Activated CD8-positive, alpha-beta memory T cell treated with anti-CD3 and anti-CD28 coated beads for 1 hour (primary cell): ENCODE measurements at regions not wholly inside any gene's neighbourhood (a gene's known extent, or its start where the extent isn't known, plus 50 kb on each side); places are given as distances from the start of the nearest gene placed in this dataset.

Source experiments
- DNase-seq, 2 donors: peaks; one replicate each; pipeline ENCODE4 v3.0.0-alpha.2; 2020; ENCODE audit warnings: low read depth in 1 of 2; ENCODE audit errors: extremely low read depth in 1 of 2

DNA sequence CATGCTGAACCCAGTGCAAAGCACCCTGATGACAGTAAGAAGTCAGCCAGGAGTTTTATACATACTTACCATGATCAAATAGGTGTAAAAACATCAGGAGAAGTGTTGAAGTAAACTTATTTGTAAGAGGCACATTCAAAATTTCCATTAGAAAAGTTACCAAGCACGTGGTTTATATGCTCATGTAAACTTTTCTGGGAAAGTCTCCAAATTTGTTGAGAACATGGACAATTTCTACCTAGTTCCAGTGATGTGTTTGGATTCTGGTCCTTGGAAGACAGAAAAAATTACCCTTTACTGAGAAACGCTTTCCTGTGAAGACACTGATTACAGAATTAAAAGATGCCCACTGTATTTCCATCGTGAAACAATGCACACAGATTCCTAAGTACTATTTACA is 288.9 kb upstream of the CDH4 start:
- no peak for DNase-seq

DNA sequence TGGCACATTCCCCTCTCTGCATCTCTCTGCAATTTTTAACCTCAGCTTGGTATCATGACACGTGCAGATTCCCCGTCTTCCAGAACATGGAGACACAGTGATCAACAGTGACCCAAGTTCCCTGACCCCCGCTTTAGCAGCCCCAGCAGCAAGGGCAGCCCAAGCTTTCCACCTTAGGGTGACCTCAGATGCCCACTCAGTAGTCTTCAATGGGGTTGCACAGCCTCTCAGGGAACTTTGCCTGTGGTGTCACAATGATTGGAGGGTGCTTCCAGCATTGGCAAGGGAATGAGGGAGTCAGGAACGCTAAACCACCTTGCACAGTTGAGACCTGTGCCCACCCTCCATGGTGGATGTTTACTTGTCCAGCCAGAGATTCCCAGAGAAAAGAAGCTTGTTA is 287.1 kb upstream of the CDH4 start:
- no peak for DNase-seq

GRCh38 chr20:60966031-60966430 is 286.0 kb upstream of the CDH4 start:
- no peak for DNase-seq

DNA sequence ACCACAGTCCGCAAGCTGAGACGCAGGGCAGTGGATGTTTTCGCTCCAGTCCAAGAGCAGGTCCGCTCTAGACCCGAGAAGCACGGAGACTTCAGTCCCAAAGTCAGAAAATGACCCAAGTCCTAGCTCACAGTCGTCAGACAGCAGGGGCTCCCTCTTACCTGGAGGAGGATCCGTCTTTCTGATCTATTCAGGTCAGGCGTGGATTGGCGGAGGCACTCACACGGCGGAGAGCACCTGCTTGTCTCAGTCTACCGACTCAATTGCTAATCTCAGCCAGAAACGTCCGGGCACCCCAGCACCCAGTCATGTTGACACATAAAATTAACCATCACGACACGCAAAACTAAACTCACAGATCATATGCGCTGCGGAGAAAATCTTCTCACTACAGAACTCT is 285.3 kb upstream of the CDH4 start:
- DNase-seq, result no peak

DNA sequence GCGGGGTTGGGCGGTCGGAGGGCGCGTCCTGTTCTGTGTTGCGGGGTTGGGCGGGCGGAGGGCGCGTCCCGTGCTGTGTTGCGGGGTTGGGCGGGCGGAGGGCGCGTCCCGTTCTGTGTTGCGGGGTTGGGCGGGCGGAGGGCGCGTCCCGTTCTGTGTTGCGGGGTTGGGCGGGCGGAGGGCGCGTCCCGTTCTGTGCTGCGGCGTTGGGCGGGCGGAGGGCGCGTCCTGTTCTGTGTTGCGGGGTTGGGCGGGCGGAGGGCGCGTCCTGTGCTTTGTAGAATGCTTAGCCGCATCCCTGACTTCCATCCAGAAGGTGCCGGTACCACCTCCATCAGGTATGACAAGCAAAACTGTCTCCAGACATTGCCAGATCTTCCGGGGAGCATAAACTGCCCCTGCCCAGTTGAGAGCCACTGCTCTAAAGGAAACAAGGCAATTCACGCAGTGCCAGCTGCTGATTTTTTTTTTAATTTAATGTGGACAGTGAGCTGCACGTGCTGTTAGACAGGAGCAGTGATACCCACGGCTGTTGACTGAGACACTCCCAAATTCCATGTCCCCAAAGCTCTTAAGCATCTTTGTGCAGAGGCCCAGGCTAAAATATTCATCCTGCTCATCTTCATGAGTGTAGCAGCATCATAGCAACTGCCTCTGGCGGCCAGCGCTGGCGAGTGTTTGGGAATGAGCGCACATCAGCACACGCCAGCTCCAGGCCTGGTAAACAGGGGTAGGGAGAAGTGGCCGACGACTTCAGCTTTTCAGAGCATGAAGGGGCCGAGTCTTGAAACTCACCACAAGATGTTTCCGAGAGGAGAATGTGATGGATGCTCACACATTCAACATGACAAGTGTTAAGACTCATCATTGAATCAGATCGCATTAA is 284.4 kb upstream of the CDH4 start:
- DNase-seq, result no peak

- no peak for DNase-seq
Measured at GRCh38 chr20:60968853-60969720, 283.0 kb upstream of the CDH4 start.

DNA sequence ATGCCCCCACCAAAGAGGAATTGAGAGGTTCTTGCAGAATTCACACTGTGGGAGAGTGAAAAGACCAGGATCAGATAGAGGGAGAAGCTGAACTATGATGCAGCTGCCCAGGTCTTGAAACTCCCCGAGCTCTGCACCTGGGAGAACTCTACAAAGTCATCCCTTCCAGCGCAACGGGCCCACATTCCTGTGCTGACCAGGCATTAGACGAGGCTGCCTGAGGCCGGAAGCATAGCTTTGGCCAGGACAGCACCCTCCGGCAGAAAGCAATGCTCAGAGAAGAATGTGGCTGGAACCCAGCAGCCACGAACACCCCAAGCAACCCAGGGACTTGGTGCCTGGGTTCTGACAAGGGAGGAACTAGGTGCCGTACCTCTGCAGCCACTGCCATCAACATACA is 281.5 kb upstream of the CDH4 start:
- no peak for DNase-seq

DNA sequence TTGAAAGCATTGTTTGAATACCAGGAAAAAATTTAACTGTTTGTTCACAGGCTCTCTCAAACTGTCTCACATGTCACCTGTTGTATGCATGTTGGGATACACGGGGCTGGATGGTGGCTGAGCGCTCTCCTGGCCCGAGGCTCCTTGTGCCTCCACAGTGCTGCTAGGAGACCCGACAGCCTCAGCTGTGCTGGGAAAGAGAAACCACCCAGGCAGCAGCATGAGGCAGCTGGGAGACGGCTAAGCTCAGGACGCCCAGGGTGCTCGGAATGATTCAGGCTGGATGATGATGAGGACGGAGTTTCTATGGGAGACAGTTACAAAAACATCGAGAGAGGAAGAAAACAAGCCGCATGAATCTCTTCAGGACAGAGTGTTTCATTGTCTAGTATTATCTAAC is 278.0 kb upstream of the CDH4 start:
- DNase-seq, result no peak

GRCh38 chr20:60974441-60974945 is 277.6 kb upstream of the CDH4 start:
- no peak for DNase-seq

GRCh38 chr20:60976139-60976538 is 275.9 kb upstream of the CDH4 start:
- no peak for DNase-seq

GRCh38 chr20:60976913-60977312 is 275.1 kb upstream of the CDH4 start:
- DNase-seq, result no peak

DNA sequence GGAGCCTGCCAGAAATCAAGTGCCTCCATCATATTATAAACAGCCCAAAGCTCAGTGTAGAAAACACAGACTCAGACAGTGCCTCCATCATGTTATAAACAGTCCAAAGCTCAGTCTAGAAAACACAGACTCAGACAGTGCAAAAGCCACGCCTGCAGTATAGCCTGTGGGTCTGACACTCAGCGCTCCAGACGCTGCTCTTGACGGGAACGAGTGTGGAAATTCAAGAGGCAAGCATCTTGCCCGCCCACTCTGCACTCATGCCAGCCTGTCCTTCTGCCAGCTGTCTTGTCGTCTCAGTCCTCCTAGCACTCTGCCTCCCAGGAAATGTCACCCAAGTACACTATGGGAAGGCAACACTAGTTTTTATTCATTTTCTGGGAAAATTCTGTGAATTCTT is 274.2 kb upstream of the CDH4 start:
- DNase-seq, result no peak

GRCh38 chr20:60984666-60985065 is 267.4 kb upstream of the CDH4 start:
- DNase-seq, result no peak

- no peak for DNase-seq
Measured at GRCh38 chr20:60986506-60987156, 265.4 kb upstream of the CDH4 start.

DNA sequence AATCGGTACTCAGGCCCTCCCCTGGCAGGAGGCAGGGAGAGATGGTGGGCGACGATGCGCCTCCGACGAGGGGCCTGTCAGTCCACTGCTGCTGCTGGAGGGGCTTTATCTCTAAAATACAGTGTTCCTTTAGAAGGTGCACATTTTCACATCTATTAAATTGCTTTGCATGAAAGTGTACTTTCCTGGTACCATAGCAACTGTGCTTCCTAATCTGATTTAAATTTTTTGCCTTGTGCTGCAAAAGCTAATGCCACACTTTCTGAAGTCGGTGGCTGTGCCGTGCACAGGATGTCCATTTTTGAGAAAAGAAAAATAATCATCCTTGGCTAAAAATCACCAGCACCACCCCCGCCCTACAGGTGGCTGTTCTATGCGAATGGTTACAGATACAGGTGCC is 262.0 kb upstream of the CDH4 start:
- no peak for DNase-seq

DNA sequence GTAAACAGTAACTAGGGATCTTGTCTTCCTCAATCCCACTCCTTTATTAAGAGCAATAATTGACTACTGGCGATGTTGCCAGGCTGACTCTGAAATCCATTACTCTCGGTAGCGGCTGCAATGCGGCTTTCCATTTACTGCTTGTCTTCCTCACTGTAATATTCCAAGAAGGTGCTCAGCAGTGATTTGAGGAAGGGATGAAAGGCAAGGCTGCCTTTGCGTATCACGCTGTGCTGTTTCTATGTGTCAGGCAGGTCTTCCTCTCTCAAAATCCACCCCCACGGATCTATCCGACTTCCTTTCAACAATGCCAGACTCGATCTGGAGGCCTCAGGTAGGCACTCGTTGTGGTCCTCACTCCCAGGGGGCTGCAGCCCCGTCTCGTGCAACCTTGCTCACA is 261.4 kb upstream of the CDH4 start:
- DNase-seq, result no peak

DNA sequence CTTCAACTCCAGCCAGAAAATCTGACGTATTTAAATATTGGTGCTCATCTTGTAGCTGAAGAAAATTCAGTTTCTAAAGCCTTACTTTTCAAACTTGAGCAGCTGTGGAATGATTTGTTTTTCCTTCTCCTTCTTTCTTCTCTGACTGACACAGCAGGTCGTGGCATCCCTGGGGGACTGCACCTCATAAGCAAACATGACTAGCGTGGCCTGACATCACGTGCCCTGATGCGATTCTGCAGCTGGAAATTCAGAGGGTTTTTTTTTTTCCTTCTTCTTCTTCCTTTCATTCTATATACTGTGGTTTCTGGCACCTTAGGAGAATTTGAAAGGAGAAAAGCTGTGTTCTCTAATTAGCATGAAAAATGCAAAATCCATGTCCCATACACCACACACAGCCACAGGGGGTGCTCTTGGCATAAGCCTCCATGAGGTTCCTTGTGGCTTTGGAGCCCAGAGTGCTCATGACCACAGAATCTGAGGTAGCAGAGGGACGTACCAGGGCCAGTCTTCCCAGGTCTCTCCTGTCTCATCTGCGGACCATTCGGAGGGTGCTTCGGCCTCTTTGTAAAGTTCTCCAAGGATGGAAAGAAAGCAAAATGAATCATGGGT is 258.5 kb upstream of the CDH4 start:
- DNase-seq, result no peak

DNA sequence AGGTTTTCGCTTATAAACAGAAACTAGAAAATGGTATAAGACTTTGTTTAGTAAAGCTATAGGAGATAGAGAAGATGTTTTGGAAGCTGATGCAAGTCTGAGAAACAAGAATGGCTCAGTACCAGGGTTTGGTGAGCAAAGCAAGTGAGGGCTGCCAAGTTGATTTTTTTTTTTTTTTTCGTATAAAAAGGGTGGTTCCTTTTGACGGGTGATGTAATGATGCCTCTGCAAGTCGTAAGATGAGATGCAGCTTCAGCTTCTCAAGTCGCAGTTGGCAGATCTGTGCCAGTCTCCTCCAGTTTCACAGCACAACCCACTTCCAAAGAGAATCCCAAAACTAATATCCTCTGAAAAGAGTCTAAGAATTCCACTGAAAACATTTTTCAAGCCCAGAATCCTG is 252.8 kb upstream of the CDH4 start:
- no peak for DNase-seq

GRCh38 chr20:61002090-61002489 is 250.0 kb upstream of the CDH4 start:
- DNase-seq, result no peak

DNA sequence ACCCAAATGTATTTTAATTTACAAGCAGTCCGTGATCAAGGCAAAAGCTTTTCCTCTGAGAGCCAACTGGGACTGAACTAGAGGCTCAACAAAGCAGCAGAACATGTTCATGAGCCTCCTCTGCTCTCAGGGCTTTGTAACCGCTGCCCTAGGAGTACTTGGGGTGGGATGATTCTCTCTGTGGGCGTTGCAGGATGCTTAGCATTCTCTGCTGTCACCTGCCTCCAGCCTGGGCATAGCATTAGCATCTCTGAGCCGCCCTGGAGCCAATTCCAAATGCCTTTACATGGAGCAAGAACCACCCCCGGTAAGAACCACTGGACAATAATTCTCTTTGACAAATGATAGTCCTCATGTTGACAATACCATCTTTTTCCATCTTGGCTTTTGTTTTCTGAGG is 237.6 kb upstream of the CDH4 start:
- no peak for DNase-seq

DNA sequence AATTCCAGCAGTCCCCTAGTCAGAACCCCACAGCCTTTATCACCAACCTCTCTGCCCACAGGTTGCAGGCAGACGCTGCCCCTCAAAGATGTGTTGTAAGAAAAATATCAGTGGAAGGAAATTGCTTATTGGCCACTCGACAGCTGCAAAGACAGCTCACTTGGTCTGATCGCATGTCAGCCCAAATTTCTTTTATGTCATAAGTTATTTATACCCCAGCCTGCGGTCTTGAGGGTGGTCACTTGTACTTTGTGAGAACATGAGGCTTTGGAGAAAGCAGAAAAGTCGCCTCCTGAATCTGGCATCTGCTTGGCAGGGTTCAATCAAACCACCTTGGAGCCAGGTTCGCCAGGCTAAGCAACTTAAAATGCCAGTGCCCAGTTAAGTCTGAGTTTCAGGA is 236.5 kb upstream of the CDH4 start:
- no peak for DNase-seq
